NCI-H2196 treated with DMSO at 0.1 percent for 48 hours (cell line): ENCODE measurements at regions not wholly inside any gene's neighbourhood (a gene's known extent, or its start where the extent isn't known, plus 50 kb on each side); places are given as distances from the start of the nearest gene placed in this dataset.

Experiments
- DNase-seq: peaks from one replicate; lab custom pipeline; 2025; ENCODE audit not compliant: unreplicated experiment; lab: John Stamatoyannopoulos, UW

GRCh38 chr20:10770753-10771152, 97.0 kb upstream of the JAG1 start:
- no peak for DNase-seq

DNA sequence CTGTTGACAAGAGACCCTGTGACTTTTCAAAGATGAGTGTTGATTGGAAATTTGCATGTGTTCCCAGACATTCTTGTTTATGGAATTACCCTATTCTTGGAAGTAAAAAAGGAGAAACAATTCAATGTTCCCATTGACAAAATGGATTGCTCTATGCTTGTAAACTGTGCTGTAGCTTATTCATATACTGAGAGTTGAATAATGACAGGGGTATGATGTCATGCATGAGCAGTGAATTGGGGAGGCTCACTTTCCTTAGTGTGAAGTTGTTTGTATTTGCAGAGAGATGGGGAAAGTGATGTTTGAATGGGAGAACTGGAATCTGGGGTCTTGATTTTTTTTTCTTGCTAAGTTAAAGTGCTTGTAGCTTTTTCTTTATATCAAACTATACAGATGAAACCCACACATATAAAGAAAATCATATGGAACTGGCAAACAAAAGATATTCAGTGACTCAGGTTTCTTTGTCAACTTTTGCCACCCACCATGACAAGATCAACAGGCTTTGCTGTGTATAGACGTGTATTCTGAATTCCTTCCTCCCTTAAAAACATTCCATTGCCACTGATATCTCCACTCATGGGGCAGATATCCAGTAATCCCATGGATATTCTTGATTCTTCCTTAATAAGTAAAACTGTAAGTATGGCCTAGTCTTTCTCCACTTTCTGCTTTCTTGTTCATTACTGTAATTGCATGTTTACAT, 97.8 kb upstream of the JAG1 start:
- DNase-seq = no peak

DNA sequence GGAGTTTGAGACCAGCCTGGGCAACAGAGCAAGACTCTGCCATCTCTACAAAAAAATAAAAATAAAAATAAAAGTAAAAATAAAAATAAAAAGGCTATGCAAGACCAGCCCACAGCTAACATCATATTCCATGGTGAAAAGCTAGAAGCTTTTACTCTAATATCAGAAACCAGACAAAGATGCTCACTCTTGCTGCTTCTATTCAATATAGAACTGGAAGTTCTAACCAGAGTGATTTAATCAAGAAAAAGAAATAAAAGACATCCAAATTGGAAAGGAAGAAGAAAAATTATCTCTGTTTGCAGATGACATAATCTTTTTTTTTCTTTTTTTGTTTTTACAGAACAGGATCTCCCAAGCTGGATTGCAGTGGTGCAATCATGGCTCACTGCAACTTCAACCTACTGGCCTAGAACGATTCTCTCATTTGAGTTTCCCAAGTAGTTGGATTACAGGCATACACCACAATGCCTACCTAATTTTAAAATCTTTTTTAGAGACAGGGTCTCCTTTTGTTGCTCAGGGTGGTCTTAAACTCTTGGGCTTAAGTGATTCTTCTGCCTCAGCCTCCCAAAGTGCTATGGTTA, 100.7 kb upstream of the JAG1 start:
- DNase-seq = no peak

DNA sequence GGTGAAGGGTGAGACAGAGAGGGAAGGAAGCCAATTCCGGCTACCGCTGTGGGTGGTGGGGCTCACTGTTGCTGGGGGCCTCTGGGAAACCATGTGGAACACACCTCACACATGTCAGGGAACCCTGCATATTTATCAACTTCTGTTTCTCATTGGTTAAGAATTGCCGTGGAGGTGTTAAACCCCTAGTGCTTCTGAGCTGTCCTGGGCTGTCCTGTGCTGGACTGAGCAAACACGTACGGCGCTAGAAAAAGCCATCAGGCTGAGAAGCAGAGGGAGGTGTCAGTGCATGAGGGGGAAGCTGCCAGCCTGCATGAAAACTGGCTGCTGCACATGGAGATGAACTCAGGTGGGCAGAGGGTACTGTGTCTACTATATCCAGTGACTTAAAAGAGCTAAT, 103.9 kb upstream of the JAG1 start:
- DNase-seq = no peak

GRCh38 chr20:10779911-10780310, 106.1 kb upstream of the JAG1 start:
- no peak for DNase-seq

GRCh38 chr20:10780901-10781300, 107.1 kb upstream of the JAG1 start:
- DNase-seq = no peak

GRCh38 chr20:10781526-10781925, 107.7 kb upstream of the JAG1 start:
- DNase-seq = no peak

DNA sequence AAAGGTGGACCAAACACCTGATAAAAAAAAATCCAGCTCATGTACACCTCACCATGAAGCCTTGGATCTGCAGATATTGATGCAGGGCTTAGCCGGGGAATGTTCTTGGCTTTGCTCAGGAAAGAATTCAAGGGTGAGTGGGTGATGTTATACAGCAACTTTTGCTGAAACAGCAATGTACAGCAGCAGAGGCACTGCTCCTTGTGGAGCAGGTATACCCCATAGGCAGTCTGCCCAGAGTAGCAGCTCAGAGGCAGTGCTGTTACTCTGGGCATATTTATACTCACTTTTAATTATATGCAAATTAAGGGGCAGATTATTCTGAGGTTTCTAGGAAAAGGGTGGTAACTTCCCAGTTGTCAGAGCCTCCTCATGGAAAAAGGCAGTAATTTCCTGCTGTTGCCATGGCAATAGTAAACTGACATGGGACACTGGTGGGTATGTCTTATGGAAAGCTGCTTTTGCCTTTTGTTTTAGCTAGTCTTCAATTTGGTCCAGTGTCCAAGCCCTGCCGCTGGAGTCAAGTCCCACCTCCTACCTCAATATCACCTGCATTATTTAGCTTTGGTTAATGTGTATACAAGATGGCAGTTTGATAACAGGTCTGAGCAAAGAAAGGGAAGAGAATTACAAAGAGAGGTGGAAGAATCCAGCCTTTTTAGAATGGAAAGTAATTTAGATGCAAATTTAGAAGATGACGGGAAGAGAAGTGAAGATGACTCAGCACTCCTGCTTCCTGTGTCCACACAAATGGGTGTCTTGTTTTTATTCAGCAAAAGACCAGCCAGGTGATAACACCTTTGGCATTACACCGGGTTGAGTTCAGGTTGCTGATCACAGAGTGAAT, 110.1 kb upstream of the JAG1 start:
- no peak for DNase-seq

- DNase-seq = no peak
These were observed 110.9 kb upstream of the JAG1 start for GRCh38 chr20:10784554-10785183.

GRCh38 chr20:10786678-10787077, 112.9 kb upstream of the JAG1 start:
- no peak for DNase-seq

DNA sequence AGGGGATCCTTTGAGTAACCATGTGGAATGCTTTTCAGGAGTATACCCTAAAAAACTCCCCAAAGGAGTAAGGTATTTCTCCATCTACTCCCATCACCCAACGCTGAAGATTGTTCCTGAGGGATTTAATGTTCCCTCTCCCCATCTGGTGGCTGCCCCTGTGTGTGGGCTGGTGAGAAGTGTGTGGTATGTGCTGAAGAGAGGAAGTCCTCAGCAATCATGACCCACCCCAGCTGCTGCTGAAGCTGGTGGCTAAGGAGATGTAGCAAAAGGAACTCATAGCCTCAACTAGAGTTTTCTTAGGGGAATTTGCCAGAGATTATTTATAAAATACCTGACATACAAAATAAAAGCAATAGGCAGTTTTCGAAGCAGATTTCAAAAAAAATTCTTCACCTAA, 114.3 kb upstream of the JAG1 start:
- no peak for DNase-seq

DNA sequence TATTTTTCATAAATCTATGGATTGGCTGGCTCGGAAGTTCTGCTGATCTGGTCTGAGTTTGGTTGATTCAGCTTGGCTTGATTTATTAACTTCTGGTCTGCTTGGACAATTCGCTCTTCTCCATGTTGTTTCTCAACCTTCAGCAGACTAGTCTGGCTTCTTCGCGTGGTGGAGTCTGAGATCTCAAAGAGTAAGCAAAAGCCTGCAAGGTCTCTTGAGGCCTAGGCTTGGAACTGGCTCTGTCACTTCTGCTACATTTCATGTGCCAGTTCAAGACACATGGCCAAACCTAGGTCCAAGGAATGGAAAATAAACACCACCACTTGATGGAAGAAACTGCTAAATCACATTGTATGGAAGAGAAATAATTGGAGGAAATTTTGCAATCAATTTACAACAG, 115.1 kb upstream of the JAG1 start:
- DNase-seq = no peak

DNA sequence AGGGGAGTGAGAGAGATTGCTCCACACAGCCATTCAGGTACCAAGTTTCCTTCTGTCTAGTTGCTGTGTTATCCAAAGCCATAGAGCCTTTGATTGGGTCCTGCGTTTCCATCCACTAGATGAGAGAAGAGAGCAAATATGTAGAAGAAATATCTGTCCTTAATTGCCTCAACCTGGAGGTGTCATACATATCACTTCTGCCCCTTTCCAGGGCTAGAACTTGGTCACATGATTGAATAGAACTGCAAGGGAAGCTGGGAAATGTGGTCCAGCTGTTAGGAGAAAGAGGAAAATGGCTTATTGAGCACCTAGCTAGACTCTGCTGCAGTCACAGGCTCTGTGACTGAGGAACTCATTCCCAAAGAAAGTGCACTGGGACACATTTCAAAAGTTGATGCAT, 115.6 kb upstream of the JAG1 start:
- no peak for DNase-seq

DNA sequence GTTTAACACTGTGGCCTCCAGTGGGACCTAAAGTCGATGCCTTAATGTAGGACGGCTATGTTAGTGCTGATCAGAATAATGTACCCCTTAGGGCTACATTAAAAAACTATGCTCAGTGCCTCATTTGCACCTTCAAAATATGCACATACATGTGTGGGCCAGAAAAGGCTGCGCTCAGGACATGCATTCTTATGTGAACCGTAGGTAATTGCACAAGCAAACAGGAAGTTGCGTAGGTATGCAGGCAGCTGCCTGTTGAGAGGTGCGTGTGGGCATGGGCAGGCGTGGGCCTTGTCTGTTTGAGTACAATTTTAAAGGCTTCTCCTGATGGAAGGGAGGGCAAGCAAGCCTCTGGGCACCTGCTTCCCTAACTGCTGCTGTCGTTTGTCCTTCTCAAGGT, 116.2 kb upstream of the JAG1 start:
- DNase-seq = no peak

DNA sequence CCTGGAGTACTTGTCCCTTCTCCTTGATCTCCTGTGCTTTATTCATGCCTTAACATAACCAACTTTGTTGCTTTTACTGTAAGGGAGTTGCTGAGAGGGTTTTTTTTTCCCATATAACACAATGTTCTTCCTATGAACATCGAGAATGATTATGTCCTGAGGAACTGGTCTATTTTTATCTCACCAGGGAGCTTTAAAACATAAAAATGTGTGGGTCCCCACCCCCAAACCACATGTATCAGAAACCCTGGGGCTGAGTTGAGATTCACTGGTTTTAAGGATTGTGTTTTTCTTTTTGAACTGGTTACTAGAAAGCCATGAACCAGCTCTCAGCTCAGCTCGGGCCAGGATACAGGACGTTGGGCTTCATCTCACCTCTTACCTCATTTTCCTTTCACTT, 118.5 kb upstream of the JAG1 start:
- no peak for DNase-seq

DNA sequence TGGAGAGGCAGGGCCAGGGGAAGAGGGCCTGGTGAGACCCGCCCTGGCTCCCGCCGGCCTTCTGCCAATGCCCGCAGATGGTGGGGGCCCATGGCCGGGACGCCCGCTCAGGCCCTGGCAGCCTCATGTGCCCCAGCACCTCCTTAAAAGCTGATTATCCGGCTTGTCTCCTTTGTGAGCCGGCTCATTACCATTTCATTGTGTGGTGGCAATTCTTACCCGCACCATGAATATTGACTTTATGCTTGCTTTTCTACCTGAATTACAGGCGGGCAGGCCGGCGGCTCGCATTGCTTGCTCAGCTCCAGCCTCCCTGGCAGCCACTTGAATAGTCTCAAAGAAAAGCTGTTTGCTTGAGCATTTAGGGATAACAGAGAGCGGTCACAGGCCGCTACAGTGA, 120.0 kb upstream of the JAG1 start:
- DNase-seq = no peak

- no peak for DNase-seq
These were observed 121.0 kb upstream of the JAG1 start for GRCh38 chr20:10794765-10795164.

DNA sequence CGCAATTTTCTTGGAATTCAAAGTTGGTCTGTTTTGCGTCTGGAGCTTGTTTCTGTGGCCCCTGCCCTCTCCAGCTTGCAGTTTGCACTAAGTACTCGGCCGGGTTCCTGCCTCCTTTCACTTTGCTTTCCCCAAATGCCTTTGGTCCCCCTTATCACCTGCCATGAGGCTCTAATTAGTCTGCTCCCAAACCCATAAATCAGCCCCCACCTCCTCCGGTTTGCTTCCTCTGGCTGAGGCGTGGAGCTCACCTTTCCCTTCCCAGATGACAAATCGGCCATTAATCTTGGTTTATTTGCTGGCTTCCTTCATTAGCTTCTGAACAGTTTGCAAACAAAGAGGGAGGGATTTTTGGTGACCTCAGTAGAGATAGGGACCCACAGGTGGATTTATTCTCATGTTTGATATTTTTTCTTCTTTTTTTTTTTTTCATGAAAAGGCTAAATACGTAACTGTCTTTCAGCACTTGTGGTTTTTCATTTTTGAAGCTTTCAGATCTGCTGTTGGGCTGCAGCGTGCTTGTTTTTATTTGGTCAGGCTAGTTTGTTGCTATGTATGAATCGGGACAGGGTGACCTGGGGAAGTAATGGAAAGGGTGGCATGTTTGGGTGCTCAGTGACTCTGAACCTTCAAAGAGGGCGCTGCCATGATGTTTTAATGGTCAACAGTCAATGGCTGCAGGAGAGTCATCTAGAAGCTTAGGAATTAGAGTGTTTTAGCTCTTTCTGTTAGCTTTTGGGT, 121.7 kb upstream of the JAG1 start:
- DNase-seq = no peak

DNA sequence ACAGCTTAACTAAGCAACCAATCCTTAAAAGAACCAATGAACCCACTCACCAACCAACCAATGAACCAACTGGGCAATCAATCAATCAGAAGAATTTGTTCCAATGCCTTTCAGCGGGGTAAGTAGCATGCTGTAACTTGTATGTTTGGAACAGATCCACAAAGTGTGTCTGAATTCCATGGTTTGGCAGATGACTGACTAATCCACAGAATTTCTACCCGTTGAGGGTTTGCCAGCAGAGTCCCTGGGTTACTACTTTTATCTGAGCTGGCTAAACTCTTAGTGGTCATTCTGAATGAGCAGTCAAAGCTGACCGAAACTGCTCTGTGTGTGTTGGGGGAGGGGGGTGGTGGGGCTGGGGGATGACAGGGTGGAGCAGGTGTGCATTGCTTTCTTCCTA, 125.0 kb upstream of the JAG1 start:
- no peak for DNase-seq

- no peak for DNase-seq
These were observed 125.9 kb upstream of the JAG1 start for GRCh38 chr20:10799735-10800134.

- DNase-seq = no peak
These were observed 126.5 kb upstream of the JAG1 start for GRCh38 chr20:10800288-10800687.
